GM23248 (cell line): ENCODE measurements at regions not wholly inside any gene's neighbourhood (a gene's known extent, or its start where the extent isn't known, plus 50 kb on each side); places are given as distances from the start of the nearest gene placed in this dataset.

Experiments
- DNase-seq: peaks from one replicate; pipeline ENCODE4 v3.0.0-alpha.2; 2015
- H2AFZ ChIP-seq: fragments of 200-600 bp; sonication (generic); 2 replicates; pipeline ENCODE4 v1.6.1; 2016; ENCODE audit warnings: antibody characterized with exemption
- H3F3A ChIP-seq: fragments of 200-600 bp; sonication (generic); 2 replicates; pipeline ENCODE4 v1.6.1; 2016; ENCODE audit warnings: mild to moderate bottlenecking, antibody characterized with exemption, mixed run types; ENCODE audit not compliant: insufficient read depth
- H3K27ac ChIP-seq: fragments of 200-600 bp; sonication (generic); 2 replicates; pipeline ENCODE4 v1.5.1; 2016; ENCODE audit warnings: mild to moderate bottlenecking
- H3K27me3 ChIP-seq: fragments of 200-600 bp; sonication (generic); replicated peaks from 2 replicates; pipeline ENCODE4 v1.6.1; 2016; ENCODE audit warnings: mild to moderate bottlenecking; ENCODE audit not compliant: insufficient read depth
- H3K36me3 ChIP-seq: fragments of 200-600 bp; sonication (generic); 2 replicates; pipeline ENCODE4 v1.6.1; 2016; ENCODE audit warnings: low read depth, mild to moderate bottlenecking
- H3K4me1 ChIP-seq: fragments of 200-600 bp; sonication (generic); 2 replicates; pipeline ENCODE4 v1.6.1; 2016; ENCODE audit warnings: mild to moderate bottlenecking; ENCODE audit not compliant: insufficient read depth
- H3K4me2 ChIP-seq: fragments of 200-600 bp; sonication (generic); one replicate; pipeline ENCODE4 v1.6.1; 2016; ENCODE audit warnings: mild to moderate bottlenecking; ENCODE audit not compliant: unreplicated experiment
- H3K4me3 ChIP-seq: fragments of 200-600 bp; sonication (generic); 2 replicates; pipeline ENCODE4 v1.5.1; 2016; ENCODE audit warnings: mild to moderate bottlenecking
- H3K79me2 ChIP-seq: fragments of 200-600 bp; sonication (generic); 2 replicates; pipeline ENCODE4 v1.6.1; 2016; ENCODE audit warnings: mild to moderate bottlenecking; ENCODE audit not compliant: insufficient read depth
- H3K9ac ChIP-seq: fragments of 200-600 bp; sonication (generic); 2 replicates; pipeline ENCODE4 v1.6.1; 2016; ENCODE audit warnings: mild to moderate bottlenecking
- H3K9me2 ChIP-seq: fragments of 200-600 bp; sonication (generic); 2 replicates; pipeline ENCODE4 v1.6.1; 2016; ENCODE audit warnings: mixed run types, mild to moderate bottlenecking, moderate library complexity; ENCODE audit not compliant: insufficient read depth
- H3K9me3 ChIP-seq: fragments of 200-600 bp; sonication (generic); one replicate; pipeline ENCODE4 v1.6.1; 2017; ENCODE audit warnings: low read depth
- H4K20me1 ChIP-seq: fragments of 200-600 bp; sonication (generic); 2 replicates; pipeline ENCODE4 v1.6.0; 2016; ENCODE audit not compliant: insufficient read depth
- EZH2 ChIP-seq: fragments of 200-600 bp; sonication (generic); IDR thresholded peaks from 2 replicates; pipeline ENCODE4 v1.6.1; 2018; ENCODE audit warnings: antibody characterized with exemption, mild to moderate bottlenecking; ENCODE audit not compliant: insufficient read depth, poor library complexity, severe bottlenecking
- EZH2phosphoT487 ChIP-seq: fragments of 200-600 bp; sonication (generic); IDR thresholded peaks from 2 replicates; pipeline ENCODE4 v1.6.1; 2018; ENCODE audit warnings: antibody characterized with exemption, moderate library complexity, mild to moderate bottlenecking, low read depth; ENCODE audit not compliant: insufficient read depth
- WGBS, 2 experiments: methylation state at CpG; one replicate each; pipeline ENCODE4 v1.1.6; 2015 to 2017; ENCODE audit warnings: low lambda C conversion rate in 2 of 2, low coverage in 1 of 2; ENCODE audit errors: missing lambda C conversion rate in 2 of 2; 5-methylcytosine and 5-hydroxymethylcytosine counted together
- in situ Hi-C: fragments of 300-500 bp; cut with MboI; formaldehyde crosslinking; loops from 2 replicates; pipeline ENCODE4 v1.15.0; 2020

GRCh38 chr9:7579351-7579750 lies 220.2 kb downstream of the DMAC1 start:
- Histone ChIP-seq H3K36me3 (no peaks in the 10 kb centered on the region), H3K27me3 (no peaks in the 10 kb centered on the region), H3K4me1 (no peaks in the 10 kb centered on the region), H3K79me2 (no peaks in the 10 kb centered on the region), H3K9me3 (peaks cover 3% of the 10 kb centered on the region), H4K20me1 (no peaks in the 10 kb centered on the region), H3F3A (no peaks in the 10 kb centered on the region), H3K4me3 (no peak overlapping the region), H2AFZ (no peak overlapping the region), H3K9ac (no peak overlapping the region), H3K27ac (no peak overlapping the region), H3K9me2 (no peaks in the 10 kb centered on the region), H3K4me2 (no peak overlapping the region)
- TF ChIP-seq EZH2, result no peak
- TF ChIP-seq EZH2phosphoT487, result no peak
- WGBS, 2 experiments, result 5 to 9% methylated on average over 1 of the region's 1 CpG
- in situ Hi-C loops, result no loop called here
- DNase-seq, result no peak

- Histone ChIP-seq H3K4me3 (no peak overlapping the region), H3K9me2 (no peaks in the 10 kb centered on the region), H3F3A (no peaks in the 10 kb centered on the region), H3K79me2 (no peaks in the 10 kb centered on the region), H3K9me3 (peaks cover 3% of the 10 kb centered on the region), H3K4me2 (no peak overlapping the region), H3K36me3 (no peaks in the 10 kb centered on the region), H3K4me1 (no peaks in the 10 kb centered on the region), H3K27ac (no peak overlapping the region), H3K9ac (no peak overlapping the region), H4K20me1 (no peaks in the 10 kb centered on the region), H2AFZ (no peak overlapping the region), H3K27me3 (no peaks in the 10 kb centered on the region)
- 12 to 14% methylated on average over 3 of the region's 3 CpGs for WGBS, 2 experiments
- TF ChIP-seq EZH2phosphoT487 (no peak), EZH2 (no peak)
- in situ Hi-C loops, result no loop called here
- DNase-seq, result no peak
Measured at GRCh38 chr9:7578951-7579350, 220.6 kb downstream of the DMAC1 start.

GRCh38 chr9:7570107-7570720 lies 229.4 kb downstream of the DMAC1 start:
- H3F3A ChIP-seq, result no peaks in the 10 kb centered on the region
- peak; percentile 55 for DNase-seq
- H4K20me1 ChIP-seq, result no peaks in the 10 kb centered on the region
- no peak overlapping the region for H2AFZ ChIP-seq
- WGBS, 2 experiments, result 60 to 79% methylated on average over 1 of the region's 1 CpG
- no peaks in the 10 kb centered on the region for H3K4me1 ChIP-seq
- no peaks in the 10 kb centered on the region for H3K9me3 ChIP-seq
- in situ Hi-C loops, result no loop called here
- no peaks in the 10 kb centered on the region for H3K9me2 ChIP-seq
- no peaks in the 10 kb centered on the region for H3K36me3 ChIP-seq
- no peaks in the 10 kb centered on the region for H3K27me3 ChIP-seq
- no peaks in the 10 kb centered on the region for H3K79me2 ChIP-seq
- H3K27ac ChIP-seq, result no peak overlapping the region
- TF ChIP-seq EZH2phosphoT487 (no peak), EZH2 (no peak)
- H3K4me2 ChIP-seq, result no peak overlapping the region
- H3K4me3 ChIP-seq, result no peak overlapping the region
- no peak overlapping the region for H3K9ac ChIP-seq

- Histone ChIP-seq H3F3A (no peaks in the 10 kb centered on the region), H4K20me1 (no peaks in the 10 kb centered on the region), H3K9ac (no peak overlapping the region), H3K9me2 (no peaks in the 10 kb centered on the region), H3K9me3 (no peaks in the 10 kb centered on the region), H3K36me3 (no peaks in the 10 kb centered on the region), H3K4me1 (no peaks in the 10 kb centered on the region), H3K27me3 (no peaks in the 10 kb centered on the region), H3K4me2 (no peak overlapping the region), H3K79me2 (no peaks in the 10 kb centered on the region), H2AFZ (no peak overlapping the region), H3K27ac (no peak overlapping the region), H3K4me3 (no peak overlapping the region)
- in situ Hi-C loops, result no loop called here
- TF ChIP-seq EZH2 (no peak), EZH2phosphoT487 (no peak)
- 8 to 9% methylated on average over 2 of the region's 2 CpGs for WGBS, 2 experiments
- DNase-seq, result no peak
Measured at GRCh38 chr9:7567687-7568086, 231.9 kb downstream of the DMAC1 start.

- no peaks in the 10 kb centered on the region for H3K27me3 ChIP-seq
- H3K36me3 ChIP-seq, result no peaks in the 10 kb centered on the region
- DNase-seq, result no peak
- H3K9me3 ChIP-seq, result no peaks in the 10 kb centered on the region
- H4K20me1 ChIP-seq, result no peaks in the 10 kb centered on the region
- TF ChIP-seq EZH2 (no peak), EZH2phosphoT487 (no peak)
- H3K27ac ChIP-seq, result no peak overlapping the region
- in situ Hi-C loops, result no loop called here
- WGBS, 2 experiments, result 36 to 37% methylated on average over 6 of the region's 6 CpGs
- H3K4me2 ChIP-seq, result no peak overlapping the region
- no peak overlapping the region for H3K9ac ChIP-seq
- no peaks in the 10 kb centered on the region for H3K79me2 ChIP-seq
- H3K4me3 ChIP-seq, result no peak overlapping the region
- H3F3A ChIP-seq, result no peaks in the 10 kb centered on the region
- no peaks in the 10 kb centered on the region for H3K4me1 ChIP-seq
- H2AFZ ChIP-seq, result no peak overlapping the region
- H3K9me2 ChIP-seq, result no peaks in the 10 kb centered on the region
Measured at GRCh38 chr9:7561527-7562080, 238.0 kb downstream of the DMAC1 start.
